GM12873 (cell line): ENCODE measurements at regions not wholly inside any gene's neighbourhood (a gene's known extent, or its start where the extent isn't known, plus 50 kb on each side); places are given as distances from the start of the nearest gene placed in this dataset.

Source experiments
- CTCF ChIP-seq: IDR thresholded peaks from 2 replicates; pipeline ENCODE4 v1.5.1; 2012; ENCODE audit warnings: low read depth, mild to moderate bottlenecking, moderate library complexity, low read length, control low read depth; ENCODE audit not compliant: insufficient read depth; ENCODE audit errors: missing control alignments

GRCh38 chr9:104448036-104448435 lies 56.0 kb upstream of the OR13F1 start:
- TF ChIP-seq CTCF: no peak
